HG02852 (cell line): ENCODE measurements at regions not wholly inside any gene's neighbourhood (a gene's known extent, or its start where the extent isn't known, plus 50 kb on each side); places are given as distances from the start of the nearest gene placed in this dataset.
"Not testable (repeated sequence)": the region's sequence is repeated elsewhere in the genome, so short reads cannot be mapped to it uniquely, and the experiment has no call there.

Source experiments
- ATAC-seq: cut with Tn5 transposase; IDR thresholded peaks from one replicate; pipeline ENCODE4 v1.9.1; 2021; ENCODE audit warnings: mild to moderate bottlenecking, moderate library complexity; ENCODE audit not compliant: unreplicated experiment

- not testable (repeated sequence) for ATAC-seq
Observed at GRCh38 chr9:63813391-63814021, 1471.5 kb downstream of the FOXD4L5 start.

DNA sequence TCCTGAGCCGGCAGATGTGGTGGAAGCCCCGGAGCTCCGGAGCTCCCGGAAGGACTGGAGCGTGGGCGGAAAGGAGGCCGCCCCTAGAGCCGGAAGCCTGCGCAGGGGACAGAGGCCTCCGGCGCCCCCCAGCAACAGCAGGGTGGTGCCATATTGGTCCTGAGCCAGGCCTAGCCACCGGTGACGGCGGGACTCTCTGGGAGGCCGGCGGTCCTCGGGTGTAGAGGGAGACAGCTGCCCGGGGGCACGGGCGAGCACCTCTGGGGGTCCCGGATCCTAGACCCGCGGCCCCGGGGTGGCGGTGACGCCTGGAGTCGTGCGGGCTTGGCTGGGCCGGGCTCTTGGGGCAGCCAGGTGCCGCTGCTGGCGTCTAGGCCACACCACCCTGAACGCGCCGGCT lies 1472.2 kb downstream of the FOXD4L5 start:
- peak; percentile 51 for ATAC-seq

- not testable (repeated sequence) for ATAC-seq
Observed at GRCh38 chr9:63804205-63804604, 1480.8 kb downstream of the FOXD4L5 start.

GRCh38 chr9:63794081-63794685 lies 1490.8 kb downstream of the FOXD4L5 start:
- not testable (repeated sequence) for ATAC-seq

GRCh38 chr9:63787454-63787853 lies 1497.6 kb downstream of the FOXD4L5 start:
- not testable (repeated sequence) for ATAC-seq

- not testable (repeated sequence) for ATAC-seq
Observed at GRCh38 chr9:63785059-63785458, 1500.0 kb downstream of the FOXD4L5 start.

DNA sequence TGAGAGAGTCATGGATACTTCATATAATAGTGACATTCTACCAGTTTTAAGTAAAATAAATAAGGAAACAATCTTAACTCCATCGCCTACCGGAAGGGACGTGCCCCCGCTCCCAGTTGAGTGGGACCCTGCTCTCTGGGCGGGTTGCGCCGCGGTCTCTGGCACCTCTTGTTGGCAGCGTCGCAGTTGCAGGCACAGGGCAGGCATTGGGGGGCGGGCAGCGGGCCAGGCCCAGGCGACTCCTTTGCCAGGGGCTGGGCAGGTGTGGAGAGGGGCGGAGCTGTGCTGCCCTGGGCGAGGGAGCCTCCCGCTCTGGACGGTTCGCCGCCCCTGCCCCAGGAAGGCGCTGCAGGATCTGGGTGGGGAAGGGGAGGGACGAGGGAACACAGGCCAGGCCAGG lies 1500.6 kb downstream of the FOXD4L5 start:
- not testable (repeated sequence) for ATAC-seq

DNA sequence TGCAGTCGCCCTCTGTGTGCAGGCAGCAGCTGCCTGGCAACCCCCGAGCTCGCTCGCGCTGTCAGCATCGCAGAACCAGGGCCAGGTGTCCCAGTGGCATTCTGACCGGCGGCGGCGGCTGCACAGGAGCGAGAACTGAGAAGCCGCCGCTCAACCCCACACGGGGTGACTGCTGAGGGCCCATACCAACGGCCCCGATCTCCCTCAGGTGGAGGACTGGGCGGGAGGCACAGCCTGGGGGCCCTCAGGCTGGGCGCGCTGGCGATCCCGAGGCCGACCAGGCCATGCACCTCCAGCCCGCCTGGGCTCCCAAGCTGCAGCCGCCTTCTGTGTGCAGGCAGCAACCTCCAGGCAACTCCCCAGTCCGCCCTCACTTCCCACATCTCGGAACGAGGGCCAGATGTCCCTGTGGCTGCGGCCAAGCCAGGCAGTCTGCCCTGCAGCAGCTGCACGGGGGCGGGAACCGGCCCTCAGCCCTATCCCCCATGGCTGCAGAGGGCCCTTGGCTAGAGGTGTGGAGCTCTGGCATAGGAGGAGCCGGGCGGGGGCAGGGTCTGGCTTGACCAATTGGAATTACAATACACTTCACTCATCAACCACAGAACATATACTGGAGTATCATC lies 1503.1 kb downstream of the FOXD4L5 start:
- ATAC-seq, result not testable (repeated sequence)

DNA sequence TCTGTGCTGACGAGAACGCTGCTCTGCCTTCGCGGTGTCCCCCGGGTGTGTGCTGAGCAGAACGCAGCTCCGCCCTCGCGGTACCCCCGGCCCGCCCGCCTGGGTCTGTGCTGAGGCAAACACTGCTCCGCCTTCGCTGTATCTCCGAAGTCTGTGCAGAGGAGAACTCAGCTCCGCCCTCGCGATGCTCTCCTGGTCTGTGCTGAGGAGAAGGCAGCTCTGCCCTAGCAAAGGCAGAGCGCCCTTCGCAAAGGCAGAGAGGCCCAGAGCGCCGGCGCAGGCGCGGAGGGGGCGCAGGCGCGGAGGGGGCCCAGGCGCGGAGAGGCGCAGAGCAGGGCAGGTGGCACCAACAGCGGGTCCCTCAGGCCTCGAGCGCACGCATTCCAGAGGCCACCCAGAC lies 1503.6 kb downstream of the FOXD4L5 start:
- peak; percentile 100 for ATAC-seq

GRCh38 chr9:63776220-63776619 lies 1508.8 kb downstream of the FOXD4L5 start:
- ATAC-seq, result not testable (repeated sequence)

DNA sequence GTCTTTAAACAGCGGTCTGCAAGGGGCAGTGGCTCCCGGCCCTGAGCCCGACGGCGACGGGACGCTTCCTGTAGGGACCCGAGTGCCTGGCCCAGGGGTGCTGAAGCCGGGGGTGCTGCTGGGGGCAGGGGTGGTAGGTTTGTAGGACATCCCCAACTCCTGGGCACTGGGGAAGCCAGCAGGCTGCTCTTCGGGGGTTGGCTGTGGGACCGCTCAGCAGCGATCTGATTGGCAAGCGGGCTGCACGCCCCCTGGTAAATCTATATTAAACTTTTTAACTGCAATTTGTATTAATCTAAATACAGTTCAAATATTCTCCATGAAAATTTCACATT lies 1510.0 kb downstream of the FOXD4L5 start:
- ATAC-seq, result not testable (repeated sequence)

DNA sequence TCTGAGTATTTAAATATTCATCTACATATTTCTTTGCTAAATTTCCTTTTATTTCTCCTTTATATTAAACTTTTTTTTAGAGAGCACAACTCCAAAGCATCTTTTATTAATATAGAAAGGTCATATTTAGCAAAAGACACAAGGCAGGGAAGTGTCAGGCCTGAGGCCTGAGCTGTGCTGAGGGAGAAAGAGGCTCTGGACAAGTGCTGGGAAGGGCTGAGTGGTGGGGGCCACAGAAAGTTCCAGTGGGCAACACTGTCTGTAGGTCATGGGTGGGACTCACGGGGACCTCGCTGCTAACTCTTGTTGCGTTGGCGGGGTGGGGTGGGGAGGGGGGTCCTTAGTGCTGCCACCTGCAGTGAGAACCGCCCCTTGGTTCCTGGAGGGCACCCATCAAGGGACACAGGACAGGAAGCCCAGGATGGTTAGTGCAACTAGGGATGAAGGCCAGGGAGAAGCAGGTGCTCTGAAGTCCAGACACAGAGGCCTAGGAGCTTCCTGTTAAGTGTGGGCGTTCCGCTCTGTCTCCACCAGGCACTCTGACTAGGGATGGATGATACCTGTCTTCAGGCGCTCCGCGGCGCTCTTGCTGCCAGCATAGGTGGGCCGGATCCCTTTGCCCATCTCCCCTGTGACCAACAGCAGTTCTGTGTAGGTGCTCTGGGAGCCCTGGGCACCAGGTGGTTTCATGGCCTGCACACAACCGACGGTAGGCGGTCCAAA lies 1510.5 kb downstream of the FOXD4L5 start:
- ATAC-seq, result not testable (repeated sequence)

GRCh38 chr9:63762230-63762629 lies 1522.8 kb downstream of the FOXD4L5 start:
- ATAC-seq, result not testable (repeated sequence)

DNA sequence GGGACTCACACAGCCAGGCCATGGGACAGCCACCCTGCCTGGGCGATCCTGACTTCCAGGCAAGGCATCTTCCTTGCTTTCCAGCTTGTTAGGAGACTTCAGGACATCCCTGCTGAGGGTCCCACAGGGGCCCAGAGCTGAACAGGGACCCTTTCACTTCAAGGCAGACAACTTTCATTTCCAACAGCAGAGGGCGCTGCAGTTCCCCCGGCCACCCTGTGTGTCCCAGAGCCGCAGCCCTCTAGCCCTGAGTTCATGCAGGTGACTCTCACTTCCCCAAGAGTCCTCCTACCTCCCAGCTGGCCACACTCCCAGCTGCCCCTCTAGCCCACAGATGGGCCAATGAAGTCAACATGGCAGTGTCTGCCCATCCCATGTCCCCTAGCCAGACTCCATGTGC lies 1556.0 kb downstream of the FOXD4L5 start:
- ATAC-seq, result not testable (repeated sequence)

DNA sequence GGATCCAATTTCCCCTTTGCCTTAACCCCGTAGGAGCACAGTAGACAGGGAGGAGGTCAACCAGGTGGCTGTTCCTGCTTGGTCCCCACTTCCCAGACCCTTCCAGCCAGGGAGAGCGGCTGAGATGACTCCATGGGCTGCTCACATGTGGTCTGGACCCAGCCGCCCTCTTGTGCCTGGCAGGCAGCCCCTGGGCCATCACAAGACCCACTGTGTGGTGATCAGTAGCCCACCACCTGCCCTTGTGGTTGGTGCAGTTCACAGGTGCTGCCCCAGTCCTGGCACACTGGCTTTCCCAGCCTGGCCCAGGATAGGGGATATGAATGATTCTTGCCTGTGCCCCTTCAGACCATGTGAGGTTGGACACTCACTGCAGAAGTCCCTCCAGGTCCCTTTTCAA lies 1556.7 kb downstream of the FOXD4L5 start:
- no peak for ATAC-seq

DNA sequence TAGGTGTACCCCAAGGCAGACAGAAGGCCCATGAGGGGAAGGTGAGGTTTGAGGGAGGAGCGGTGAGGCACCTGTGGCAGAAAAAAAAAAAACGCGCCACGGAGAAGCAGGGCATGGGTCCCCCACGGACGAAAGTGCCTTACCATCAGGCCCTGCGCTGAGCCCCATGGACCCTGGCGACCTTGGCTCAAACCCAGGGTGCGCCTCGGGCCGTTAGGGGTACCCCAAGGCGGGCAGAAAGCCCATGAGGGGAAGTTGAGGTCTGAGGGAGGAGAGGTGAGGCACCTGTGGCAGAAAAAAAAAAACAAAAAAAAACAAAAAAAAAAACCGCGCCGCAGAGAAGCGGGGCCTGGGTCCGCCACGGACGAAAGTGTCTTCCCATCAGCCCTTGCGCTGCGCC lies 1576.7 kb downstream of the FOXD4L5 start:
- ATAC-seq, result not testable (repeated sequence)

DNA sequence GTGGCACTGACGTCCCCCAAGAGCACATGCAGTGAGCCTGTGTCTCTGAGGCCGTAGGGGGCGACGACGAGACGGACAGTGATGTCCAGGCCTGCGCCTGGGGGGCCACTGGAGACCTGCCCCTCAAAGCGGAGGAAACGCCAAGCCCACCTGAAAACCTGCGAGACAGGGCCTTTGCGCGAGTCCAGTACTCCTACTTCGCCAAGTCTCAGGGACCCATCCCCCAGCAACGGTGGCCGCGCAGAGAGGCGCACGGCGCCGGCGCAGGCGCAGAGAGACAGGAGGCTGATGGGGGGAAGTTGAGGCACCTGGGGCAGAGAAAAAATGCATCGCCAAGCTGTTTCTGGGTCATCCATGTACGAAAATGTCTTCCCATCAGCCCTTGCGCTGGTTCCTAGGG lies 1580.6 kb downstream of the FOXD4L5 start:
- ATAC-seq, result not testable (repeated sequence)

GRCh38 chr9:63703670-63704069 lies 1581.3 kb downstream of the FOXD4L5 start:
- not testable (repeated sequence) for ATAC-seq

DNA sequence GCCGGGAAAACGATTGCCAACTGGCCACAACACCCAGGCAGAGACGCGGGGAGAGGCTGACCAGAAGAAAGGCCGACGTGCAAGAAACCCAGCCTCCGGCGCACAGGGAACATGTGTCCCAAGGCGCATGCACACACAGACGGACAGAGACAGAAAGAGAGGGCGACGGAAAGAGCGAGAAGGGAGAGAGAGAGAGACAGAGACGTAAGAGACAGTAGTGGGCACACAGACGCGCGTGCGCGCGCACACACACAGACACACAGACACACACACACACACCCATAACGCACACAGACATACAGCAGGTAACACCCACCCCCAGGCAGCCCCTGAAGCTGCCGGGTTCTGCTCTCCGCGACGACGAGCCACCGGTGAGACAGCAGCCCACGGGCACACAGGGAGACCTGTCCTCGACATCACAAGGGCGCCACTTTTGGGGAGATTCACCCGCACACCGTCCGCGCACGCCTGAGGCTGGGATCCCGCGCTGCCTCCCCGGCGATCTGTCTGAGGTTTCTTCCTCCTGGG lies 1581.8 kb downstream of the FOXD4L5 start:
- ATAC-seq, result not testable (repeated sequence)
